ENCODE measurements at regions not wholly inside any gene's neighbourhood (a gene's known extent, or its start where the extent isn't known, plus 50 kb on each side); places are given as distances from the start of the nearest gene placed in this dataset.

DNA sequence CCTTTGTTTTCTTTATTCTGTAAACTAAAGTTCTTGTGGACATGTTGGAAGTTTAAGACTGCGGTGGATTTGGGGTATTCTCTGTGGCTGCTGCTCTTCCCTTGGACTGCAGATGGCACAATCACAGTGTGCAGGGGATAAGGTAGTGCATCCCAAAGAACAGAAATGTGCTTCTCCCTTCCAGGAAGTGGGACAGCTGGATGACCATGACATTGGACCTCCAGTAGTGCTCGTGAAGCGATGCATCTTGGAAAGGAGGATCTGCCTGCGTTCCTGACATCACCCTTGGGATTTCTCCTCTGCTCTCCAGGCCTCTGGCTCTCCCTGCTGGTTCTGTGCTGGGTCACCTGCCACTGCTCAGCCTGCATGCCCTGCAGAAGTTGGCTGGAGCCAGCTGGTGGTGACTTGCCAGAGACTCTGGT lies 109.9 kb downstream of the SLC4A3 start:
- TF ChIP-seq, protein P1, sequence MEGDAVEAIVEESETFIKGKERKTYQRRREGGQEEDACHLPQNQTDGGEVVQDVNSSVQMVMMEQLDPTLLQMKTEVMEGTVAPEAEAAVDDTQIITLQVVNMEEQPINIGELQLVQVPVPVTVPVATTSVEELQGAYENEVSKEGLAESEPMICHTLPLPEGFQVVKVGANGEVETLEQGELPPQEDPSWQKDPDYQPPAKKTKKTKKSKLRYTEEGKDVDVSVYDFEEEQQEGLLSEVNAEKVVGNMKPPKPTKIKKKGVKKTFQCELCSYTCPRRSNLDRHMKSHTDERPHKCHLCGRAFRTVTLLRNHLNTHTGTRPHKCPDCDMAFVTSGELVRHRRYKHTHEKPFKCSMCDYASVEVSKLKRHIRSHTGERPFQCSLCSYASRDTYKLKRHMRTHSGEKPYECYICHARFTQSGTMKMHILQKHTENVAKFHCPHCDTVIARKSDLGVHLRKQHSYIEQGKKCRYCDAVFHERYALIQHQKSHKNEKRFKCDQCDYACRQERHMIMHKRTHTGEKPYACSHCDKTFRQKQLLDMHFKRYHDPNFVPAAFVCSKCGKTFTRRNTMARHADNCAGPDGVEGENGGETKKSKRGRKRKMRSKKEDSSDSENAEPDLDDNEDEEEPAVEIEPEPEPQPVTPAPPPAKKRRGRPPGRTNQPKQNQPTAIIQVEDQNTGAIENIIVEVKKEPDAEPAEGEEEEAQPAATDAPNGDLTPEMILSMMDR (IDR thresholded peaks at IDR 0.05) = no peak

DNA sequence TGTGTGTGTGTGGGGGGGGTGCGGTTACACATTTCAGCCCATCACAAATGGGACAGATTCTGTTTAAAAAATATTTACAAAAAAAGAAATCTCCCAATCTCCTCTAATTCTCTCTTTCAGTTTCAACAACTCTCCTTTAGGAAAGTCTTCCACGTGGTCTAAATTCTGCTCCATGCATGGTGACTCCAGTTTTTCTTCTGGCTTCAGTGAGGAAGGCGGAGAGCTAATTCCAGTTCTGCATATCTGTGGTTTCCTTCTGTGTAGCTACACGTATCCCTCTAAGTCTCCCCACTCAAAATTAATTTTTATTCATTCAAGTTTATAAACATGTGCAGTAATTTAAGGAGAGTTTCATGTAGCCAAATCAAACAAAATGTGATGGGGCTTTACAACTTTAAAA lies 111.6 kb downstream of the SLC4A3 start:
- TF ChIP-seq, protein P1 (IDR thresholded peaks at IDR 0.05) = no peak
- DNase-seq (ENCODE audit: low spot score) (no peak), ATAC-seq (ENCODE audit: low FRiP score) (no peak)

More for the DNA sequence above, 109.9 kb downstream of the SLC4A3 start:
- ATAC-seq (ENCODE audit: low FRiP score) (no peak), DNase-seq (ENCODE audit: low spot score) (no peak)

DNA sequence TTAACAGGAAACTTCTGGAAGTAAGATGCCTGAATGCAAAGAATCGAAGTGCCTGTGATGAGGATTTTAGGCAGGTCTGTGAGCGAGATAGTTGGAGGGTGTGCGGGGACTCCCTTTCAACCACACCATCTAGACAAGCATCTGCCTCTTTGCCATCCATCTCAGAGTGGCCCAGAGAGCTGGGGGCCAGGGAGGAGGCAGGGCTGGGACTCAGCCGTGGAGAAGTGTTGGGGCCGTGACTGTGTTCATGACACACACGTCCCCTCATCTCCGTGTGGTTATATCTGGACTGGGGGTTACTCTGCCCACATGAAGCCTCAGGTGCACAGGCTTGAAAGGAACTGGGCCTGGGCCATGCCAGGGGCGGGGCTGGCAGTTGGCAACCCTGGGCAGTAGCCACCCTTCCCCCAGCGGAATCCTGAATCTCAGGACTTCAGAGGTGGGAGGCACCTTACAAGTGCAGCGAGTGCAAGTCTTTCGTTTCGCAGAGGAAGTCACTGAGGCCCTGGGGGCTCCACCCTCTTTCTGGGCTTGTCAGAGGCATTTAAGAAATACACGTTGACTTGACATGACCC lies 112.5 kb downstream of the SLC4A3 start:
- TF ChIP-seq, protein P1 (IDR thresholded peaks at IDR 0.05) = no peak
- no peak for DNase-seq (ENCODE audit: low spot score)
- no peak for ATAC-seq (ENCODE audit: low FRiP score)

DNA sequence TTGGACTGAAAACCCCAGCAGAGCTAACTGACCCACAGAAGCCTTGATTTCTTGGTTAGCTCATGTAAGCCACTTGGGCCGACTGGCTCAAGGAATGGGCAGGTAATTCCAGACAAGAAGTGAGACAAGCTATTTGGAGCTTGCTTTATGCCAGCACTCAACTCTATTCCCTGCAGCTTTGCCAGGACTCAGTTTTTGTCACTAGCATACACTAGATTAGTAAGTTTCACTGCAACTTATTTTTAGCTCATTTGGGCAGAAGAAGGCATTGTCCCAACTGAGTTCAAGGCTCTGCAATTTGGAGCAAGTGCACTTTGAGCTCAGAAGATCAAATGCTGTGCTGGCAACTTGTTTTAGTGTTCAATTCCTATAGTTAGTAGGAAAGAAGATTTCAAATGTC lies 116.1 kb downstream of the SLC4A3 start:
- DNase-seq (ENCODE audit: low spot score) (no peak), ATAC-seq (ENCODE audit: low FRiP score) (no peak)
- TF ChIP-seq, protein P1 (IDR thresholded peaks at IDR 0.05) = no peak

DNA sequence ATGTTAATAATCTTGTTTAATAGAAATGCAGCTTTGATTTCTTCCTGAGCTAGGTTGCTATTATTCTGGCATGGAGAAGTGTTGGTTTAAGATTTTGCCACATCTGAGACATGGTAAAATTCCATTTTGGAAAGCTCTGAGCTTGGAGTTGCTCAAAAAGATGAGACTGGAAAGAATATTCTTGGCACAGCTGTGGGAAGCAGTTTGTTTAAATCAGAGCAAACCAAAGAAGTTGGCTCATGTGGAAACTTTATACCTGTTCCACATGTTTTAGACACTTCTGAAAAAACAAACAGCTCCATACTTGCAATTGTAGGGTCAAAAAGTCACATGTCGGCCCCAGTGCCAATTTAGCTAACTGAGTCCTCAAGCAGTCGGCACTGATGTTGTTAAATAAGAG lies 116.6 kb downstream of the SLC4A3 start:
- TF ChIP-seq, protein P1 (IDR thresholded peaks at IDR 0.05) = no peak
- ATAC-seq (ENCODE audit: low FRiP score) = no peak
- no peak for DNase-seq (ENCODE audit: low spot score)

DNA sequence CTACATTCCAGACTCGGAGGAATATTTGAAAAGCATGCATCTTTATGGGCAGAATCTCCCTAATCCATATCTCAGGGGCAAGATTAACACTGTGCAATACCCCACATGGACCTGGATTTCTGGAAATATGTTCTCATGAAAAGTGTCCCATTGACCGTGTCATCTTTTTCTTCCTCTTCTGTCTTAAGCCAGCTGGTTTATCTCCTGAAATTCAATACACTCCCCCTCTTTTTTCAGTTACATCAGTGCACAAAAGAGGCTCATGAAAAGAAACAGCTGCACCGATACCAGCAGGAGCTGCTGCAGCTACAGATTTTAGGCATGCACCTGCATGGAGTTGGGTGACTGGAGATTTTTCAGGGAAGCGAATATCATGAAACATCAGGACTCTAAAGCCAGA lies 117.2 kb downstream of the SLC4A3 start:
- TF ChIP-seq, protein P1 (IDR thresholded peaks at IDR 0.05) = no peak
- no peak for ATAC-seq (ENCODE audit: low FRiP score)

DNA sequence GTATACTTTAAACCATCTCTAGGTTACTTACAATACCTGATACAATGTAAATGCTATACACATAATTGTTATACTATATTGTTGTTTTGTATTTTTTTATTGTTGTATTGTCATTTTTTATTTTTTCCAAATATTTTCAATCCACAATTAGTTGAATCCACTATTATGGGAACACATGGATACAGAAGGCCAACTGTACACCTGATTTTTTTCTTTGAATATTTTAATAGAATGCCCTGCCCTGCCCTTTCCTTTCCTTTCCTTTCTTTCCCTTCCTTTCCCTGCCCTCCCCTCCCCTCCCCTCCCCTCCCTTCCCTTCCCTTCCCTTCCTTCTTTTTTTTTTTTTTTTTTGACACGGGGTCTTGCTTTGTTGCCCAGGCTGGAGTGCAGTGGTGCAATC lies 120.2 kb downstream of the SLC4A3 start:
- TF ChIP-seq, protein P1 (IDR thresholded peaks at IDR 0.05) = no peak
- DNase-seq (ENCODE audit: low spot score) (no peak), ATAC-seq (ENCODE audit: low FRiP score) (no peak)

More for the DNA sequence above, 117.2 kb downstream of the SLC4A3 start:
- DNase-seq (ENCODE audit: low spot score) = no peak

All from omental fat pad (tissue), 3 donors.